ENCODE measurements at regions not wholly inside any gene's neighbourhood (a gene's known extent, or its start where the extent isn't known, plus 50 kb on each side); places are given as distances from the start of the nearest gene placed in this dataset.
"Not testable (repeated sequence)": the region's sequence is repeated elsewhere in the genome, so short reads cannot be mapped to it uniquely, and the experiment has no call there.

- no peak for DNase-seq (ENCODE audit: low spot score)
These were observed 156.4 kb upstream of the CBLB start for GRCh38 chr3:106025151-106025722.

DNA sequence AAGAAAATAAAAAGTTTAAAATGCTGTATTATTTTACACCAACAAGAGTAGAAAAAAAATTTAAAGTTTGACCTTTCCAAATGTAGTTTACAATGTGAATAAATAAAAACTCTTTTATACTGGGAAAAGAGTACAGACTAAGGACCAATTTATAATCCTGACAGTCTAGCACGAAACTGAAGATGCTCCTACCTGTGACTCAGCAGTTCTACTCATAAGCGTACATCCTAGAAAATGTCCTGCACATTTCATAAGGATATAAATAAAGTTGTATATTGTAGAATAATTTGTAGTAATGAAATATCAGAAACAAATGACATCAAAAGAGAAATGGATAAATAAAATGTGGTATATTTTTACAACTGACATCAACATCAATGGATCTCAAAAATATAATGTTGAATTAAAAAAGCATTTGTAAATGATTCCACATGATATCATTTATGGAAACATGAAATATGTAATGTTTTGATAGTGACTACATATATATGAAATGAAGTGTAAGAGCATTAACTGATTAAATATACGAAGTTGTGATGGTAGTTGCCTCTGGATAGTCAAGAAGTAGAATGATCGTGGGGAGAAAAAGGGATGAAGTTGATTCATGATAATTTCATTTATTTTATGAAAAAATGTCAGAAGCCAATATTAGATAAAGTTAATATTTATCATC is 161.3 kb upstream of the CBLB start:
- no peak for DNase-seq (ENCODE audit: low spot score)

DNA sequence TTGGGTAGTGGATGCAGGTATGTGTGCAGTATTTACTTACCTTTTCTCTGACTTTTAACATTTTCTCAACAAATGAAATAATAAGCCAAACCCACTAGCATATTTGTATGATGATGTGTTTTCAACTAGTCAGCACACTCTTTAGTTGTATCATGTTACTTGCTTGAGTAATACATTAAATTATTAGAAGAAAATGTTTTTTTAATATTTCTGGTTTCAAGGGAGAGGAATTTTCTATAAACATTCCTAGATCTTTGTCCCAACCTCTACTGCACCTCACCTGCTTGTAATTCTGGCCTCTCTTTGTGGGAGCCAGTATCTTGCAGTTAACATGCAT is 161.8 kb upstream of the CBLB start:
- no peak for DNase-seq (ENCODE audit: low spot score)

DNA sequence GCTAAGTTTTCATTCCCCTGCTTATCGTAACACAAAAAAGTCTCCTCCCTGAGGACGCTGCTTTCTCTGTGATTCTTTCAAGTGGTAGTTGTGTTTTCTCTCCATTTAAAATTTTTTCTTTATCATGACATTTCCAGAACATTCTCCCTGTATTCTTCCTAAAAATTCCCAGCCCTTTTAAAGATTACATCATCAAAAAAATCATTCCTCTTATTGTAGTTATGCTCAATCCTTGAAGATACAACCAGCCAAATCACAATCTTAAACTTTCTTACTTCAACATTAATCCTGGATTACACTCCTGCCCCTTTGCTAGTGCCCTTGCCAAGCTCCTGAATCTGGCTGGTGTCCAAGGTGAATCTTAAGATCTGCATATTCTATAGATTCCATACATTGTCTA is 163.7 kb upstream of the CBLB start:
- no peak for DNase-seq (ENCODE audit: low spot score)

GRCh38 chr3:106033654-106034053 is 164.8 kb upstream of the CBLB start:
- no peak for DNase-seq (ENCODE audit: low spot score)

DNA sequence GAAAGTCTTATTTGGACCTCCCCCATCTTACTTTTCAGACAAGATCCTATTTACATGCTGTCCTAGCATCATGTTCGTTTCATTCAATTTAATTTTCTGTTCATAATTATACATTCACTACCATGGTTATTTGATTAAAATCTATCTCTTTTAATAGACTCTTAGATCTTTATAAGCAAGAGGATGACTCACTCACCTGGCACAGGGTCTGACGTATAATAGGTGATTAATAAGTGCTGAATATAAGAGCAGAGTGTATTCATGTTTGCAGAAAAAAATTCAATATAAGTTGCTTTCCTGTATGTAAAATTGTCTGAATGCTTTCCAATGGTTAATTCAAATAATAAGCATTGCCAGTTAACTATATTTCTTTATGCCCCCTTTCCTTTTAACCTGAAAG is 165.5 kb upstream of the CBLB start:
- DNase-seq (ENCODE audit: low spot score): no peak

DNA sequence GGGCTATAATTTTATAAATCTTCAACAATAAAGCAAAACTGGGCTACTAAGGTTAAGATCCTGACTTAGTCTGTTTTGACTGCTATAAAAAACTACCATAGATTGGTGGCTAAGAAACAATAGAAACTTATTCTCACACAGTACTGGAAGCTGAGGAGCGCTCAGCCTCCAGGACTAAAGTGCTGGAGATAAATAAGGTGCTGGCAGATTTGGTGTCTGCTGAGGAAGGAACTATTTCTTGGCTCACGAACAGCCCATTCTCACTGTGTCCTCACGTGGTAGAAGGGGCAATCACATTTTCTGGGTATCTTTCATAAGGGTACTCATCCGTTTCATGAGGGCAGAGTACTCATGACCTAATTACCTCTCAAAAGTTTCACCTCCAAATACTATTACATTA is 166.8 kb upstream of the CBLB start:
- DNase-seq (ENCODE audit: low spot score): no peak

DNA sequence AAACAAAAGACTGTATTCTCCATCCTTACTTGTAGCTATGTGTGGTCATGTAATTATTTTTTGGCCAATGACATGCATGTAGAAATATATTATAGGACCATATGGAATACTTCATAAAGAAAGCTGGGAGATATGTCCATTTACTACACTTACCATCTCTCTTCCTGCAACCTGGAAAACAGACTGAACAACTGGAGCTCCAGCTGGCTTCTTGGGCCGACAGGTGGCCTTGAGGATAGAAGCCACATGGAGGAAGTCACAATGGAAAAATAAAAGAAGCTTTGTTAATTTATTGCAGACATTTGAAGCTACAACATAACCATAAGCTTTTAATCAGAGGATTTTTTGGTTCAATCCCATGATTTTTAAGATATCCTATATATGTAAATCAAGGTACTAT is 167.9 kb upstream of the CBLB start:
- DNase-seq (ENCODE audit: low spot score): no peak

GRCh38 chr3:106047221-106047620 is 178.4 kb upstream of the CBLB start:
- DNase-seq (ENCODE audit: low spot score): no peak

- DNase-seq (ENCODE audit: low spot score): no peak
These were observed 180.2 kb upstream of the CBLB start for GRCh38 chr3:106048946-106049481.

GRCh38 chr3:106049821-106050220 is 181.0 kb upstream of the CBLB start:
- DNase-seq (ENCODE audit: low spot score): no peak

- no peak for DNase-seq (ENCODE audit: low spot score)
These were observed 188.1 kb upstream of the CBLB start for GRCh38 chr3:106056931-106057330.

GRCh38 chr3:106058475-106058874 is 189.7 kb upstream of the CBLB start:
- DNase-seq (ENCODE audit: low spot score): no peak

- no peak for DNase-seq (ENCODE audit: low spot score)
These were observed 191.2 kb upstream of the CBLB start for GRCh38 chr3:106059953-106060517.

DNA sequence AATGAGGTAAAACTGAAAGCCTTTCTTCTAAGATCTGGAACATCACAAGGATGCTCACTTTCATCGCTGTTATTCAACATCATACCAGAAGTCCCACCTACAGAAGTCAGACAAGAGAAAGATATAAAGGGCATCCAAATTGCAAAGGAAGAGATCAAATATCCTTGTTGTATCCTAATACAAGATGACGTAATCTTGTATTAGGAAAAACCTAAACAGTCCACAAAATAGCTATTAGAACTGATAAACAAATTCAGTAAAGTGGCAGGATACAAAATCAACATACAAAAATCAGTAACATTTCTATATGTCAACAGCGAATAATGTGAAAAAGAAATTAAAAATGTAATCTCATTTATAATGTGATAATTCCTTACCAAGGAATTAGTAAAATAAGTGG is 195.1 kb upstream of the CBLB start:
- DNase-seq (ENCODE audit: low spot score): no peak

DNA sequence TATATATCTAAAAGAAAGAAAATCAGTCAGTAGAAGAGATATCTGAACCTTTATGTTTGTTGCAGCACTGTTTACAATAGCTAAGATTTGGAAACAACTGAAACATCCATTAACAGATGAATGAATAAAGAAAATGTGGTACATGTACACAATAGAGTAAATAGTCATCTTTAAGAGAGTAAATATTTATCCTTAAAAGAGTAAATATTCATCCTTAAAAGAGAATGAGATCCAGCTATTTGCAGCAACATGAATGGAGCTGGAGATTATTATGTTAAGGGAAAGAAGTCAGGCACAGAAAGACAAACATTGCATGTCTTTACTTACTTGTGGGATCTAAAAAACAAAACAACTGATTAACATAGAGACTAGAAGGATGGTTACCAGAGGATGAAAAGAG is 197.0 kb upstream of the CBLB start:
- DNase-seq (ENCODE audit: low spot score): no peak

DNA sequence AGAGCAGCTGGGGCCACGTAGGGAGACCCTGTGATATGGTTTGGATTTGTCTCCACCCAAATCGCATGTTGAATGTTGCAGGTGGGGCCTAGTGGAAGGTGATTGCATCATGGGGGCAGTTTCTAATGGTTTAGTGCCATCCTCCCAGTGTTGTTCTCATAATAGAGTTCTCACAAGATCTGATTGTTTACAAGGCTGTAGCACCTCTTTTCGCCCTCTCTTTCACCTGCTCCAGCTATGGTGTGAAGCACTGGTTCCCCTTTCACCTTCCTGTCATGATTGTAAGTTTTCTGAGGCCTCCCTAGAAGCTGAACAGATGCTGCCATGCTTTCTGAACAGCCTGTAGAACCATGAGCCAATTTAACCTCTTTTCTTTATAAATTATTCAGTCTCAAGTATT is 198.9 kb upstream of the CBLB start:
- no peak for DNase-seq (ENCODE audit: low spot score)

- DNase-seq (ENCODE audit: low spot score): no peak
These were observed 199.6 kb upstream of the CBLB start for GRCh38 chr3:106068381-106068780.

DNA sequence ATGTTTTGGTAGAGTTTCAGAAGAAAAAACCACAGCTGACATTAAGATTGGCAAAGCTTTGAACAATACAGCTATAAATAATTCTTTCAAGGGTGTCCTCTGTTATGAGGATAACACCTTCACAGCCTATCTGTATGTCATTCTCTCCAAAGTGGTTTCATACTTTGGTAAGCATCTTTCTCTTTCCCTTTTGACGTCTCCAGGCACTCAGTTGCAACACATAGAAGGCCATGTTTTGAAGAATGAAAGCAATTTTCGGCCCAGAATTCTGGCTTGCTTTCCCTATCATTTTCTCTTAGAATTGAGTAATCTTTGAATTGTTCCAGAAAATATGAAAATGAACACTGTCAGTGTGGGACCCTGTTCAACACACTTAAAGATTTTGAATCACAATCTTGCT is 200.0 kb upstream of the CBLB start:
- DNase-seq (ENCODE audit: low spot score): no peak

GRCh38 chr3:106070187-106070586 is 201.4 kb upstream of the CBLB start:
- DNase-seq (ENCODE audit: low spot score): no peak

DNA sequence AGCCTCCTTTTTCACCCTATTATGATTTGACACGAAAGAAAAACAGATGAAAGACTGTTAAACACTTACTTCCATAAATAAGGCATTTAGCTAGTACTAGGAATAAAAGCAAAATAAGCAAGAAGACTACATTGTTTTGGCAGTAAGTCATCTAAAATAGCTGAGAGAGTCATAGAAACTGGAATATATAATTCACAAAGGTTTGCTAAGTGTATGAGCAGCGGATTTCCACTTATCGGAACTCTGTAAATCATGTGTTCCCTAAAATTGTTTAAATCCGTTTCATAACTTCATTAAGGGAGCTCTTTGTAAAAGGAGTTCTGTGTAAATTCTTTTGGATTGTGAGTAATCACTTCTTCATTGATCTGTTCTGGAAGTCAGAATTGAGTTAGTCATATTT is 202.5 kb upstream of the CBLB start:
- DNase-seq (ENCODE audit: low spot score): no peak

- not testable (repeated sequence) for DNase-seq (ENCODE audit: low spot score)
These were observed 203.8 kb upstream of the CBLB start for GRCh38 chr3:106072596-106072995.

DNA sequence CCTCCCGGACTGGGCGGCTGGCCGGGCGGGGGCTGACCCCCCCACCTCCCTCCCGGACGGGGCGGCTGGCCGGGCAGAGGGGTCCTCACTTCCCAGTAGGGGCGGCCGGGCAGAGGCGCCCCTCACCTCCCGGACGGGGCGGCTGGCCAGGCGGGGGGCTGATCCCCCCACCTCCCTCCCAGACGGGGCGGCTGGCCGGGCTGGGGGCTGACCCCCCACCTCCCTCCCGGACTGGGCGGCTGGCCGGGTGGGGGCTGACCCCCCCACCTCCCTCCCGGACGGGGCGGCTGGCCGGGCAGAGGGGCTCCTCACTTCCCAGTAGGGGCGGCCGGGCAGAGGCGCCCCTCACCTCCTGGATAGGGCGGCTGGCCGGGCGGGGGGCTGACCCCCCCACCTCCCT is 205.0 kb upstream of the CBLB start:
- DNase-seq (ENCODE audit: low spot score): not testable (repeated sequence)

- DNase-seq (ENCODE audit: low spot score): not testable (repeated sequence)
These were observed 206.9 kb upstream of the CBLB start for GRCh38 chr3:106075731-106076130.

All from ecto neural progenitor cell (in vitro differentiated cells).